Fibroblast of pulmonary artery (primary cell): ENCODE measurements at regions not wholly inside any gene's neighbourhood (a gene's known extent, or its start where the extent isn't known, plus 50 kb on each side); places are given as distances from the start of the nearest gene placed in this dataset.
A peak's percentile ranks its signal among the peaks of the same experiment; 100 is the strongest.

Experiments
- DNase-seq: peaks from one replicate; pipeline ENCODE4 v3.0.0-alpha.2; 2010; ENCODE audit warnings: low read depth
- H3K4me3 ChIP-seq: replicated peaks from 2 replicates; pipeline ENCODE4 v1.5.1; 2011; ENCODE audit warnings: low read depth, mild to moderate bottlenecking, control low read depth, low read length, moderate library complexity
- TF ChIP-seq, protein P1 (sequence below): IDR thresholded peaks from 2 replicates; pipeline ENCODE4 v1.5.1; 2011; ENCODE audit warnings: mild to moderate bottlenecking, control low read depth, low read length, inconsistent platforms; ENCODE audit errors: missing control alignments

DNA sequence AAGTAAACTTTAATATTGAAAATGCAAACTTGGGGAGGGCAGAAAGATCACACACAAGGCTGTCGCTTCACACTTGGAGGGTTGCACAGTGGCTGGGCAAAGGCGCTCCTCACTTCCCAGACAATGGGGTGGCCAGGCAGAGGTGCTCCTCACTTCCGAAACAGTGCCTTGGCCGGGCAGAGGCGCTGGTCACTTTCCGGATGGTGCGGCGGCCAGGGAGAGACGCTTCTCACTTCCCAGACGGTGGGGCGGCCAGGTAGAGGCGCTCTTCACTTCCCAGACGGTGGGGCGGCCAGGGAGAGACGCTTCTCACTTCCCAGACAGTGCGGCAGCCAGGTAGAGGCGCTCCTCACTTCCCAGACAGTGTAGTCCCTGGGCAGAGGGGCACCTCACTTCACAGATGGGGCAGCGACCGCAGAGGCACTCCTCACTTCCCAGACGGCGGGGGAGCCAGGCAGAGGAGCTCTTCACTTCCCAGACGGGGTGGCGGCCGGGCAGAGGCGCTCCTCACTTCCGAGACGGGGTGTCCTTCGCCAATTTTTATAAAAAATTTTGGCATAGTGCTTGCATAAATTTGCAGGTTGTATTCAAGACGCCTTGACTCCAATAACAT is 140.8 kb upstream of the PZP start:
- TF ChIP-seq, protein P1, sequence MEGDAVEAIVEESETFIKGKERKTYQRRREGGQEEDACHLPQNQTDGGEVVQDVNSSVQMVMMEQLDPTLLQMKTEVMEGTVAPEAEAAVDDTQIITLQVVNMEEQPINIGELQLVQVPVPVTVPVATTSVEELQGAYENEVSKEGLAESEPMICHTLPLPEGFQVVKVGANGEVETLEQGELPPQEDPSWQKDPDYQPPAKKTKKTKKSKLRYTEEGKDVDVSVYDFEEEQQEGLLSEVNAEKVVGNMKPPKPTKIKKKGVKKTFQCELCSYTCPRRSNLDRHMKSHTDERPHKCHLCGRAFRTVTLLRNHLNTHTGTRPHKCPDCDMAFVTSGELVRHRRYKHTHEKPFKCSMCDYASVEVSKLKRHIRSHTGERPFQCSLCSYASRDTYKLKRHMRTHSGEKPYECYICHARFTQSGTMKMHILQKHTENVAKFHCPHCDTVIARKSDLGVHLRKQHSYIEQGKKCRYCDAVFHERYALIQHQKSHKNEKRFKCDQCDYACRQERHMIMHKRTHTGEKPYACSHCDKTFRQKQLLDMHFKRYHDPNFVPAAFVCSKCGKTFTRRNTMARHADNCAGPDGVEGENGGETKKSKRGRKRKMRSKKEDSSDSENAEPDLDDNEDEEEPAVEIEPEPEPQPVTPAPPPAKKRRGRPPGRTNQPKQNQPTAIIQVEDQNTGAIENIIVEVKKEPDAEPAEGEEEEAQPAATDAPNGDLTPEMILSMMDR: no peak
- no peak for DNase-seq
- no peak overlapping the region for H3K4me3 ChIP-seq

DNA sequence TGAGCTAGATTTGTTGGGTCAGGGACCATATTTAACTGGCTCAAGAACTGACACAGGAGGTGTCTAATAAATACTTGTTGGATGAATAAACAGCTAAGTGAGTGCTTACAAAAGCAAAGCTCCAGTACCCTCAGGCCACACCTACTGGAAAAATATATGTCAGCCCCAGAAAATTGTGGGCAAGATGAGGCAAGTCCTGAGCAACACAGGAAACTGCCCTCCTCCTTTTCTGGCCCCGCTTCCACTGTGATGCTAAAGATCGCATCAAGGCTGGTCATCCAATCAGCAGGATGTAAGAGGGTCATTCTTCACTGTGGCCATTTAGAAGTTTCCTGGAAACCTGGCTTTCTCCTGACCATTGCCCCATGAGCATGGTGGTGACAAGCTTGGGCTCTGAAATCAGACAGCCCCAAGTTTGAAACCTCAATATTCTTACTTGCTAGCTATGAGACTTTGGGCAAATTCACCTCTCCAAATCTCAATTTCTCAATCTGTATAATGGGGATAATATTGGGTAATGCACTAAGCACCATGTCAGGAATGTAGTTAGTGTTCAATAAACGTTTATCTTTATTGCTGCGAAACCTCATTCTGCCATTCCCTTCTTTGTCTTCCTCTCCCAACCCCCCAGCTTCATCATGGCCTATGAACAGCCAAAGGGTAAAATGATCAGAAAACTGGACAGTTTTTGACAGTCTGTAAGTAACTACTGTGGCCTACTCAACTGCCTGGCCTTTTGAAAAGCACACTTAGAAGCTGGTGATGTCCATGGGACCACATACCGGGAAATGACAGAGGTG is 139.3 kb upstream of the PZP start:
- TF ChIP-seq, protein P1: no peak
- no peak overlapping the region for H3K4me3 ChIP-seq
- DNase-seq: peak; percentile 23

DNA sequence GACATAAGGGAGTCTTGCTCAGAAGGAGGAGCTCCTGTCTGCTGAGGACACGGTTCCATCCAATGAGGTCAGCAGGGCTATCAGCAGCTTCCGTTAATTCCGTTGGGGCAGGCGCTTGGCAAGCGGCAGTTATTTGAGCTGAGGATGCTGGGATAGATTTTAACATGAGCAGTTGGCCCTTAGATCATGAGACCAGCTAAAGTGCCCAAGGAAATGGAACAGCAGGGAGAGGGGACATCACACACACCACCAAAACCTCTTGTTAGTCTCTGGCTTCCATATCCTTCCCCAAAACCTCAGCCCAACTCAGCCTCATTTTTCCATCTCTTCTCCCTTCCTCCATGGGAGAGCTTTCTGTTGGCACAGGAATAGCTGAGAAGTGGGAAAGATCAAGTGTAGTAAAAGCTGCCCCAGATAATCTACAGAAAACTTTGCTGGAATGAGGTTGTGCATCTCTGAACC is 138.7 kb upstream of the PZP start:
- DNase-seq: no peak
- TF ChIP-seq, protein P1: no peak
- H3K4me3 ChIP-seq: no peak overlapping the region

DNA sequence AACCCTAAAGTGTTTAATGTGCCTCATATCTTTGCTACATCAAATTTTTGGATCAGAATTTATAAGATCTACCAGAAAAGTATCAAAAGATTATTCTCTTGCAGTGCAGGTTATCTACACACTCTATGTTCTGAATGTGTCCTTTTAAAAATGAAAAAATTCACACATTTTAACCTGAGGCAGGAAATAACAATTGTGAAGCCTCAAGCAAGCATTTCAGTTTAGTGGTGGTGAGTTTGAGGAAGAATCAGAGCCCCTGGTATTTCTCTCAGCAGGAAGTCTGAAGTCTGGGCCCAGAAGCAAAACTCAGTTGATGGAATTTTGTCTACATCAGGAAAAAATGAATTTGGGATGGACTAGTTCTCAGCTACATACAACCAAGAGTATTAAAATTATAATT is 137.0 kb upstream of the PZP start:
- TF ChIP-seq, protein P1: no peak
- no peak for DNase-seq
- no peak overlapping the region for H3K4me3 ChIP-seq

DNA sequence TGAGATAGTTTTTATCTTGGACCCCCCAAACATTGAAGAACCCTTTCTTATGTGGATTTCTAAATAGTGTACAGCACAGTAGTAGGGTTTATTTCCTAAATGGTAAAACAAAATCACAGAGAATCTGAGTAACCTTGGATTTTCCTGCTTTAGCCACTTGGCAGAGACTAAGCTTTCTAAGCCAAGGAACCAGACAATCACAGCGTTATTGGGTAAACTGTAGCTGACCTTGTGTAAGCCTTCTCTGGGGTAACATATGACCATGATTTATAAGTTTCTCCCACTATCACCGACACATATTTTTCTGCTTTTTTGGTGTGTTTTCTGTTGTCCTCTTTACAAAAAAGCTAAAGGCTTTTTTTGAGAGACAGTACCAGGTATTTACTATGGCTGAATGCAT is 136.3 kb upstream of the PZP start:
- DNase-seq: peak; percentile 23
- H3K4me3 ChIP-seq: no peak overlapping the region
- TF ChIP-seq, protein P1: no peak

DNA sequence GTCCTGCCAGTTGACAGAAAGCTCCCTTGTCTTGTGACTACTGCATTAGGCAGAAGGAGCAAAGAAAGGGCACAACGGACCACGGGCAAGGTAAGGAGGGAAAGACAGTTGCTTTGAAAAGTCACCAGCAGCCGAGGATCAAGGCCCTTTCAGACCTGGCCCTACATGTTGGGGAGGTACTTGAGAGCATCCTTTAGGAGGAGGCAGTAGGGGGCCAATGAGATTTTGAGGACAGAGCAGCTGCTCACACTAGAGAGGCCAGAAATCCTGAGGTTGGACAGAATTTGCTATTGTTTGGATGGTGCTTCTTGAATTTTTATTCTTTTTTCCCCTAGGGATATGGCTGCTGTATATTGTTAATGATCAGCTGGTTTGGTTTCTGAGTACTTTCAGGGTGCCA is 135.5 kb upstream of the PZP start:
- TF ChIP-seq, protein P1: no peak
- H3K4me3 ChIP-seq: no peak overlapping the region
- no peak for DNase-seq
